CD4-positive, alpha-beta T cell treated with Interleukin-4 for 1 hour (primary cell): ENCODE measurements at regions not wholly inside any gene's neighbourhood (a gene's known extent, or its start where the extent isn't known, plus 50 kb on each side); places are given as distances from the start of the nearest gene placed in this dataset.
"Not testable (repeated sequence)": the region's sequence is repeated elsewhere in the genome, so short reads cannot be mapped to it uniquely, and the experiment has no call there.

Experiments
- DNase-seq, 2 donors: peaks; one replicate each; pipeline ENCODE4 v3.0.0-alpha.2; 2020 to 2022

DNA sequence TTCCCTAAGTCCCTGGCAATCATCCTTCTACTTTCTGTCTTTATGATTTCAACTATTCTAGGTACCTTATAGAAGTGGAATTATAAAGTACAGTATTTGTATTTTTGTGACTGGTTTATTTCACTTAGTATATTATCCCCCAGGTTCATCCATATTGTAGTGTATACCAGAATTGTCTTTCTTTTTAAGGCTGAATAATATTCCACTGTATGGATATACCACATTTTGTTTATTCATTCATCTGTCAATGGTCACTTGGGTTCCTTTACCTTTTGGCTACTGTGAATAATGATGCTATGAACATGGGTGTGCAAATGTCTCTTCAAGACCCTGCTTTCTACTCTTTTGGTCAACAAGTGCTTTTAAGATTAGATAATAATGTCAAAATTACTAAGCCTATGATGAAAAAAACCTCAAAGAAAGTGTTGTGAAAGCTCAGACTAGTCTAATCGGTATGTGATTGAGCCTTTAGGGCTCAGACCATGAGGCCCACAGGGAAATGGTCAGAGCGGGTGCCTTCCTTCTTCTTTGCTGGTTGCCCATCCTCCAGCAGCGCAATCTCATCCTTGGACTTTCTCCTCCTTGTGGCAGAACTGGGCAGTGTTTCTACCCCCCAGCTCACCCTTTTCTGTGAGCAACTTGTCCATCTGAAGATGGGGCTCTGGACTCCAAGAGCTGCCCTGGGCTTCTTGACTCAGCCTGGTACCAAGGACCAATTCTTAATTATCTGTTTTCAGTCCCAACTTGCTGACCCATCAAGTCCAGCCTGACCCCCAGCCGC is 105.4 kb downstream of the TTC8 start:
- DNase-seq = no peak

DNA sequence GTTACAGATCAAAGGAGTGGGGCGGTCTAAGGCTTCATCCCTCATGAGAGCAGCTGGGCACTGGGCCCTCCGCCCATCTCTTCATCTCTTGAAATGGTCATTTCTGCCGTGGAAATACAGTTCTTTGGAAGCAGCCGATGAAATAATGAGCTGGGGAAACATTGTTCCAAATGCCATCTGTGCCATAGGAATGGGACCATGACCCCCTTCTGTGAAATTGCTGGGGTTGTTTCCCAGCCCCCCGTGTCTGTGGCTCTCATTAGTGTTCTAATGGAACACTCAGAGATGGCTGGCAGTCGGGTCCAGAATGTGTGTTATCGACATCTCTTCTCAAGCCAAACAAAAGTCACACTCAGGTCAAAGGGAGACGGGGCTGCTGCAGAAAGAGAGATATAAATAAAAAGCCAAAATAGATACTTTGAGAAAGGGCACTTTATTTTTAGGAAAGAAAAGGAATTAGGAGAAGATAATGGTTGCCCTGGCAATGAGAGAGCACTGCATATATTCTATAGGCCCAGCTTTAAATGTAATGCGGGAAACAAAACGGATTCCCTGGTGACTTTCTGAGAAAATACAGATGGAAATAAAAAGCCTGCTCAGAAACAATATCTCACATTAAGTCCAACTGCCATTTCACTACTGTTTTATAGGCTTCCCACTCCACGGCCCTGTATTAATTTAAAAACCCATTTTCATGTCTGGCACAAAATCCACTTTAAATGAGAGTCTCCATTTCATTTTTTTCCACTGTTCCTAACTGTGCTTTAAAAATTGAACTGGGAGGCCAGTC is 107.1 kb downstream of the TTC8 start:
- DNase-seq = no peak

- DNase-seq = no peak
Measured at GRCh38 chr14:88933191-88933590, 108.7 kb downstream of the TTC8 start.

DNA sequence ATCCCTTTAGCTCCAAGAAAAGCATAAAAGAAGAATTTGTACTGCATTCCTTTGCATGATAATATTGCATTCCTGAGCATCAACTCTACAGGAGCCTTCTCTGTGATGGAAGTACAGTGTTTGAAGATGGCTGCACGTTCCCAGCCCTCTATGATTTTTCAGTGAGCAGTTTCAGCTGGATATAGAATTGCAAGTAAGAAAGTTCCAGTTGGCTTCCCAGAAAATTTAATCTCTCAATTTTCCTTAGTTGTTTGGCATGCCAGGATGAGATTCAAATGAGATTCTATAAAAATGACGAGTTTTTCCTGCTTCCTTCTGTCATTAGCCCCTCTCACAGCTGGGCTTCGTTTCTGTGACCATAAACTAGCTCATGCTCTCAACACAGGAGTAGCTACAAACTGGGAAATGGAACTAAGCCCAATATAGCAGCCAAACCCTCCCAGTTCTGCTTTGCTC is 109.9 kb downstream of the TTC8 start:
- DNase-seq = no peak

- DNase-seq = no peak
Measured at GRCh38 chr14:88935083-88935482, 110.6 kb downstream of the TTC8 start.

DNA sequence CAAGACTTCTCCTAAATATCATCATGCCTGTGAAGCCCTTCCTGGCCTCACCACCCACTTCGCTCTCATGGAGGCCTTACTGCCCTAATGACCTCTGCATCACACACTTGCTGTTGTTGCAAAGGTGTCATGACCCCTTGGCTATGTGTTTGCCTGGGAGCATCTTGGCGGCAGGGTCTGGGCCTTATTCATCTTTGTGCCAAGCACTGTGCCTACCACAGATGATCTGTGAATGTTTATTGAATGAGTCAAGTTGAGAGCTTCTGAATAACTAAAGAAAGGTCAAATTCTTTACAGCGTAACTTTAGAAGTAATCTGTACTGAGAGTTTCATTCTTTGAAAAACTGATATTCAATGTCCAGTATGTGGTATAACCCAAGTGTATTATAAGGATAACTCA is 113.3 kb downstream of the TTC8 start:
- no peak for DNase-seq

GRCh38 chr14:88940671-88941070 is 116.2 kb downstream of the TTC8 start:
- DNase-seq = no peak

DNA sequence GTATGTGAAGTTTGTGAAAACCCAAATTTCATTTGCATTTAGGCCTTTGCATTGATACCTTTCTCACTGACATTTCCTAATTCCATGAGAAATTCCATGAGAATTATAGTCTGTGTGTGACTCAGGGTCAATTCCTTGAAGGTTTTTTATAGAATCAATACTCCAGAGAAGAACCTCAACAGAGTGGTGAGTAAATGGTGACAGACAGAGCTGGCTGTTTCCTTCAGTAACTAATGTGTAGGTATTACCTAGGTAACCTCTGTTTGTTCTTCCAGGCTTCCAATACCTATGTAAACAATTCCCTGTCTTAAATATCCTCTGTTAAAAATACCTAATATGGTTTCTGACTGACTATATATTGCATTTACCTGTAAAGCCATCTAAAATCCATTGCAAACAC is 117.0 kb downstream of the TTC8 start:
- DNase-seq = no peak

- no peak for DNase-seq
Measured at GRCh38 chr14:88947646-88948598, 123.5 kb downstream of the TTC8 start.

DNA sequence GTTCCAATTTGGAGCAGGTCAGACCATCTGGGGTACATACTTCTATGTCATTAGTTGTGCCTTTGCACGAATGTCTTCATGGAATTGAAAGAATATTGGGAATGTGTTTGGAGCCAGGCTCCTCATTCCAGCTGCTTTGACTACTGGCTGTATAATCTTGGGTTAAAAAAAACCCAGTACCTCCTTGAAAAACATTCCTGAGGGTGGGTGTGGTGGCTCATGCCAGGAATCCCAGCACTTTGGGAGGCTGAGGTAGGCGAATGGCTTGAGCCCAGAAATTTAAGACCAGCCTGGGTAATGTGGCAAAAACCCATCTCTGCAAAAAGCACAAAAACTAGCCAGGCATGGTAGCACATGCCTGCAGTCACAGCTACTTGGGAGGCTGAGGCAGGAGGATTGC is 125.6 kb downstream of the TTC8 start:
- DNase-seq = no peak

DNA sequence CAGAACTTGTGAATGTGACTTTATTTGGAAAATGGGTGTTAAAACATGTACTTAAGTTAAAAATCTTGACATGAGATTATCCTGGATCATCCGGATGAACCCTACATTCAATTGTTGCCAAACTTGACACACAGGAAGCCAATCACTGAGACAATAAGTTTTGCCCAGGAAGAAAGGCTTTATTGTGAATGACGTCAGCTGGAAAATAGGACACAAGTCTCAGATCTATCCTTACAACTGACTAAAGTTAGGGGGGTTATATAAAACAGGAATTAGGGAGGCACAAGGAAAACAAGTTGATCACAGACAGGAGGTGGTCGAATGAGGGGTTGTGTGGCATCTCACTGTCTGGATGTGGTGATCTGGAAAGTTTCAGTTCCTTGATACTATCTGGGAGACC is 126.9 kb downstream of the TTC8 start:
- DNase-seq = no peak

- DNase-seq = no peak
Measured at GRCh38 chr14:88952901-88953300, 128.4 kb downstream of the TTC8 start.

DNA sequence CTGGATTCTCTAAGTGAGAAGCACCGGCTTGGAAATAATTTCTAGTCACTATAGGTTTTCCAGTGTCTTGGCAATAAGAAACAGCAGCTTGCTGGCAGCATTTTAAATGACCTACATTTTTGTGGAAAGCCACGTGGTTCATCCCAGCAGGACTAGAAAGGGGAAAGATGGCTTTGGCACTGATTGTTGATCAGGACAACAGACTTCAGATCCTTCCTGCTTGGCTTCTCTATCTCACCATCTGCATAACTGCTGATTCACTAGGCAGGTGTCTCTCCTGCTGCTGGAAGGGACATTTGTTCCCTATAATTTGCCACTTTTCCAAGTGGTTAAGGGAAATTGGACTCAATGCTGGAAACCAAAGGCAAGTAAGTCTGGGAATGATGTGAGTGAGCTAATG is 131.0 kb downstream of the TTC8 start:
- DNase-seq = no peak

- DNase-seq = no peak
Measured at GRCh38 chr14:88960496-88960895, 136.0 kb downstream of the TTC8 start.

GRCh38 chr14:88961214-88961613 is 136.8 kb downstream of the TTC8 start:
- no peak for DNase-seq

DNA sequence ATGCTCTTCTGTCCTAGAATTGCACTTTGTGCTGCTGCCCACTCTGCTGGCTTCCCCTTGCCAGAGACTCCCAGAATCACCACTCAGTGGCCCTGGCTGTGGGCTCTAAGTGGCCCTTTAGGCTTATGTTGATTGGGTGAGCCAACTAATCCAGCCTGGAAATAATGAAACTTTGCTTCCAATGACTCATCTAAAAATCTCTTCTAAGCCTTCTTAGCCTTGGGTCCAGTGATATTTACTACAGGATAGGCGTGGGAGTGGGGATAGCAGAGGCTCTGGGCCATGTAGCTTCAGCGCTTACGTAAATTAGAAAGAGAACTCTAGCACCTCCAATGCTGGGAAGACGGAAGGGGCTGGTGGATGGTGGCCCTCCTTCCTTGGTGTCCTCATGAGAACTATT is 137.9 kb downstream of the TTC8 start:
- no peak for DNase-seq

DNA sequence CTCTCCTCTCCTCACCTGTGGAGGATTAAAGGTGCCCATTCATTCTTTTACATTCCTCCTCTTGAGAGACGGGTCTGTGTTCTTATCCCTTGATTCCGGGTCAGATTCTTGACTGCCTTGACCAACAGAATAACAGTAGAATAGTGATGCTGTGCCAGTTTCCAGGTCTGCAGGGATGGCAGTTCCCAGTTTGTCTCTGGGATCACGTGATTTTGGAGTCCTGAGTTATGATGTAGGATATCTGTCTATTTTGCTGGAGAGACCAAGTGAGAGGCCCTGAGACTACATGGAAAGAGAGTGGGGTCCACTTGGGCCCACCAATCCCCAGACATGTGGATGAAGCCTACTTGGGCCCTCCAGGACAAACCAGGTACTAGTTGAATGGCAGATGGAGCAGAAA is 142.8 kb downstream of the TTC8 start:
- DNase-seq = no peak

- DNase-seq = no peak
Measured at GRCh38 chr14:88975043-88975830, 150.8 kb downstream of the TTC8 start.

GRCh38 chr14:88975926-88976325 is 151.5 kb downstream of the TTC8 start:
- DNase-seq = no peak

DNA sequence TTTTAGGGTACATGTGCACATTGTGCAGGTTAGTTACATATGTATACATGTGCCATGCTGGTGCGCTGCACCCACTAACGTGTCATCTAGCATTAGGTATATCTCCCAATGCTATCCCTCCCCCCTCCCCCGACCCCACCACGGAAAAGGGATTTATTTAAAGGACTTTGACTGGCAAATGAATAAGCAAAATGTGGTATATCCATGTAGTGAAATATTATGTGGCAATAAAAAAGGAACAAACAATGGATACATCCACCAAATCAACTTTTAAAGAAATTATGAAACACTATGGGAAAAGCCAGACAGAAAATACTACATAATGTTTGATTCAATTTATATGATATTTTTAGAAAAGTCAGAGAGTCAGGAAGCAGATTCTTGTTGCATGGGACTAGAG is 156.5 kb downstream of the TTC8 start:
- DNase-seq = not testable (repeated sequence)

- no peak for DNase-seq
Measured at GRCh38 chr14:88981948-88982347, 157.5 kb downstream of the TTC8 start.

- DNase-seq = no peak
Measured at GRCh38 chr14:88983755-88984154, 159.3 kb downstream of the TTC8 start.
